A673 (cell line): ENCODE measurements at regions not wholly inside any gene's neighbourhood (a gene's known extent, or its start where the extent isn't known, plus 50 kb on each side); places are given as distances from the start of the nearest gene placed in this dataset.

Source experiments
- BruUV-seq: library from RNA; stranded (reverse); fragments of 400-500 nt; replicated peaks from 2 replicates; lab custom pipeline; 2021; lab: Mats Ljungman, UMichigan
- CTCF ChIA-PET: fragments of 300-600 bp; sonication (Branson Sonifier 250); formaldehyde crosslinking; loops from one replicate; lab custom pipeline; 2022; ENCODE audit warnings: antibody characterized with exemption; lab: Charles Lee
- POLR2A ChIA-PET: fragments of 300-600 bp; sonication (Branson Sonifier 250); formaldehyde crosslinking; loops from one replicate; lab custom pipeline; 2022; ENCODE audit warnings: antibody characterized with exemption; ENCODE audit not compliant: low non-redundant PET; lab: Charles Lee
- DNase-seq: peaks from one replicate; pipeline ENCODE4 v3.0.0-alpha.2; 2015; ENCODE audit warnings: low spot score
- H3K27ac ChIP-seq: fragments of 200-600 bp; sonication (generic); 2 replicates; pipeline ENCODE4 v1.5.1; 2016; ENCODE audit warnings: mixed run types, low read depth, mild to moderate bottlenecking, mixed read lengths, antibody characterized with exemption, low read length; ENCODE audit not compliant: poor library complexity, severe bottlenecking
- H3K27me3 ChIP-seq: fragments of 200-600 bp; sonication (generic); replicated peaks from 2 replicates; pipeline ENCODE4 v1.6.1; 2017; ENCODE audit warnings: mixed run types, low read depth, mild to moderate bottlenecking, mixed read lengths, antibody characterized with exemption, low read length; ENCODE audit not compliant: insufficient read depth, poor library complexity
- H3K36me3 ChIP-seq: fragments of 200-600 bp; sonication (generic); 2 replicates; pipeline ENCODE4 v1.6.1; 2016; ENCODE audit warnings: mixed run types, mild to moderate bottlenecking, mixed read lengths, antibody characterized with exemption, low read length; ENCODE audit not compliant: insufficient read depth, poor library complexity, severe bottlenecking
- H3K4me1 ChIP-seq: fragments of 200-600 bp; sonication (generic); 2 replicates; pipeline ENCODE4 v1.6.1; 2017; ENCODE audit warnings: mixed run types, mild to moderate bottlenecking, mixed read lengths, antibody characterized with exemption, low read length; ENCODE audit not compliant: insufficient read depth, poor library complexity, severe bottlenecking
- H3K4me3 ChIP-seq: fragments of 200-600 bp; sonication (generic); 2 replicates; pipeline ENCODE4 v1.5.1; 2016; ENCODE audit warnings: low read depth, mixed run types, mild to moderate bottlenecking, mixed read lengths, low read length; ENCODE audit not compliant: poor library complexity, severe bottlenecking
- H3K9me3 ChIP-seq: fragments of 200-600 bp; sonication (generic); 2 replicates; pipeline ENCODE4 v1.6.1; 2016; ENCODE audit warnings: mixed run types, low read depth, mild to moderate bottlenecking, mixed read lengths, antibody characterized with exemption, low read length; ENCODE audit not compliant: poor library complexity, severe bottlenecking
- CTCF ChIP-seq: fragments of 300-800, 200-600 bp; sonication (generic); conservative IDR thresholded peaks from 2 replicates; pipeline ENCODE4 v1.5.1; 2017; ENCODE audit warnings: low read depth, mild to moderate bottlenecking, antibody characterized with exemption, low read length, moderate library complexity, mixed read lengths
- EZH2 ChIP-seq: fragments of 200-600 bp; sonication (generic); IDR thresholded peaks from 2 replicates; pipeline ENCODE4 v1.6.1; 2017; ENCODE audit warnings: borderline replicate concordance, low read depth, mild to moderate bottlenecking, mixed read lengths, antibody characterized with exemption, low read length; ENCODE audit not compliant: poor library complexity, severe bottlenecking
- intact Hi-C: fragments of 100-400 bp; cut with micrococcal nuclease; formaldehyde crosslinking; loops from one replicate; pipeline ENCODE4 v1.10.0; 2022; ENCODE audit not compliant: unreplicated experiment

DNA sequence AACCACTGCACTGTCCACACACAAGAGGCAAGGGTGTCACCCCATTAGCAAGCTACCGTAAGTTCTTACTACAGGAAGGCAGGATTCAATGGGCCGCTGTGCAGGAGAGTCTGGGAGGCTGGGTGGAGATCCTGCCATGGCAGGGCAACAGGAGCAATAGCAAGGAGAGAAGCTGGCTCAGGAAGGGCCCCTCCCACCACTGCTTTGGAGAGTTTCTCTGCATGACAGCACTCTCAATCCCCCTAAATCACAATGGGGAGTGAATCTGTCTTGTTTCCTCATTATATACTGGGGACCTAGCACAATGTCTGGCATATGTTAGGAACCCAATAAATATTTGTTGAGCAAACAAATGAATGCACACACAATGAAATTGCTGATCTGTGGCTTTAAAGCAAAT lies 83.2 kb upstream of the SFMBT2 start:
- H3K4me3 ChIP-seq: no peak overlapping the region
- no peaks in the 10 kb centered on the region for H3K4me1 ChIP-seq
- POLR2A ChIA-PET: no interaction called here
- CTCF ChIA-PET: interaction anchor here (0.7 kb wide), 1 partner anchor 372 kb away, joined by 3 read pairs; no protein-coding TSS in a partner anchor
- no peak overlapping the region for H3K27ac ChIP-seq
- no TSS peak for BruUV-seq
- DNase-seq: no peak
- intact Hi-C loops: no loop called here
- peaks cover 7% of the 10 kb centered on the region for H3K27me3 ChIP-seq
- H3K36me3 ChIP-seq: no peaks in the 10 kb centered on the region
- TF ChIP-seq CTCF: no peak
- no peak for TF ChIP-seq EZH2
- H3K9me3 ChIP-seq: no peaks in the 10 kb centered on the region

- no peak overlapping the region for H3K27ac ChIP-seq
- peaks cover 8% of the 10 kb centered on the region for H3K27me3 ChIP-seq
- H3K9me3 ChIP-seq: no peaks in the 10 kb centered on the region
- no peak for TF ChIP-seq EZH2
- no peak for TF ChIP-seq CTCF
- no peaks in the 10 kb centered on the region for H3K4me1 ChIP-seq
- CTCF ChIA-PET: no interaction called here
- no peaks in the 10 kb centered on the region for H3K36me3 ChIP-seq
- no peak overlapping the region for H3K4me3 ChIP-seq
- POLR2A ChIA-PET: no interaction called here
- DNase-seq: no peak
- intact Hi-C loops: no loop called here
- no TSS peak for BruUV-seq
Observed at GRCh38 chr10:7492660-7493046, 81.8 kb upstream of the SFMBT2 start.

- no peak for TF ChIP-seq EZH2
- no peak for TF ChIP-seq CTCF
- no peak for DNase-seq
- H3K4me1 ChIP-seq: no peaks in the 10 kb centered on the region
- H3K27me3 ChIP-seq: peaks cover 8% of the 10 kb centered on the region
- no peaks in the 10 kb centered on the region for H3K9me3 ChIP-seq
- no peaks in the 10 kb centered on the region for H3K36me3 ChIP-seq
- H3K4me3 ChIP-seq: no peak overlapping the region
- intact Hi-C loops: no loop called here
- ChIA-PET POLR2A (no interaction called here), CTCF (no interaction called here)
- BruUV-seq: no TSS peak
- H3K27ac ChIP-seq: no peak overlapping the region
Observed at GRCh38 chr10:7491949-7492659, 81.3 kb upstream of the SFMBT2 start.
